RWPE2 (cell line): ENCODE measurements at regions not wholly inside any gene's neighbourhood (a gene's known extent, or its start where the extent isn't known, plus 50 kb on each side); places are given as distances from the start of the nearest gene placed in this dataset.

Experiments used
- ATAC-seq: fragments of 200-7000 bp; cut with Tn5 transposase; 3 replicates; pipeline ENCODE4 v1.9.1; 2021; ENCODE audit warnings: low read depth
- DNase-seq: peaks from one replicate; pipeline ENCODE4 v3.0.0-alpha.2; 2020; ENCODE audit warnings: low spot score
- H3K27ac ChIP-seq: fragments of 450-650 bp; 2 replicates; pipeline ENCODE4 v1.5.1; 2017; ENCODE audit warnings: mild to moderate bottlenecking; ENCODE audit not compliant: poor library complexity, severe bottlenecking
- H3K27me3 ChIP-seq: fragments of 250-450 bp; sonication (Bioruptor Pico); 2 replicates; pipeline ENCODE4 v1.5.1; 2021; ENCODE audit warnings: mild to moderate bottlenecking, moderate library complexity; ENCODE audit not compliant: insufficient read depth, poor library complexity, severe bottlenecking
- H3K36me3 ChIP-seq: fragments of 250-450 bp; sonication (Bioruptor Pico); 2 replicates; pipeline ENCODE4 v1.5.1; 2020; ENCODE audit warnings: low read depth, mild to moderate bottlenecking, moderate library complexity
- H3K4me1 ChIP-seq: fragments of 250-450 bp; sonication (Bioruptor Pico); 2 replicates; pipeline ENCODE4 v1.5.1; 2021; ENCODE audit warnings: mild to moderate bottlenecking, moderate library complexity; ENCODE audit not compliant: insufficient read depth, poor library complexity, severe bottlenecking
- H3K4me3 ChIP-seq: fragments of 250-450 bp; sonication (Bioruptor Pico); 2 replicates; pipeline ENCODE4 v1.5.1; 2021; ENCODE audit warnings: mild to moderate bottlenecking, moderate library complexity; ENCODE audit not compliant: severe bottlenecking
- H3K9me3 ChIP-seq: fragments of 250-450 bp; sonication (Bioruptor Pico); 2 replicates; pipeline ENCODE4 v1.5.1; 2021; ENCODE audit warnings: mild to moderate bottlenecking, moderate library complexity; ENCODE audit not compliant: severe bottlenecking
- TF ChIP-seq, protein P1 (sequence below): fragments of 450-650 bp; IDR thresholded peaks from one replicate; pipeline ENCODE4 v1.5.1; 2017; ENCODE audit warnings: mild to moderate bottlenecking, moderate library complexity; ENCODE audit not compliant: poor library complexity, severe bottlenecking

GRCh38 chr18:78228974-78229373 is 750.6 kb upstream of the SALL3 start:
- H3K4me1 ChIP-seq = no peaks in the 10 kb centered on the region
- TF ChIP-seq, protein P1, sequence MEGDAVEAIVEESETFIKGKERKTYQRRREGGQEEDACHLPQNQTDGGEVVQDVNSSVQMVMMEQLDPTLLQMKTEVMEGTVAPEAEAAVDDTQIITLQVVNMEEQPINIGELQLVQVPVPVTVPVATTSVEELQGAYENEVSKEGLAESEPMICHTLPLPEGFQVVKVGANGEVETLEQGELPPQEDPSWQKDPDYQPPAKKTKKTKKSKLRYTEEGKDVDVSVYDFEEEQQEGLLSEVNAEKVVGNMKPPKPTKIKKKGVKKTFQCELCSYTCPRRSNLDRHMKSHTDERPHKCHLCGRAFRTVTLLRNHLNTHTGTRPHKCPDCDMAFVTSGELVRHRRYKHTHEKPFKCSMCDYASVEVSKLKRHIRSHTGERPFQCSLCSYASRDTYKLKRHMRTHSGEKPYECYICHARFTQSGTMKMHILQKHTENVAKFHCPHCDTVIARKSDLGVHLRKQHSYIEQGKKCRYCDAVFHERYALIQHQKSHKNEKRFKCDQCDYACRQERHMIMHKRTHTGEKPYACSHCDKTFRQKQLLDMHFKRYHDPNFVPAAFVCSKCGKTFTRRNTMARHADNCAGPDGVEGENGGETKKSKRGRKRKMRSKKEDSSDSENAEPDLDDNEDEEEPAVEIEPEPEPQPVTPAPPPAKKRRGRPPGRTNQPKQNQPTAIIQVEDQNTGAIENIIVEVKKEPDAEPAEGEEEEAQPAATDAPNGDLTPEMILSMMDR = no peak
- DNase-seq (no peak), ATAC-seq (no peak)
- no peak overlapping the region for H3K4me3 ChIP-seq
- no peaks in the 10 kb centered on the region for H3K9me3 ChIP-seq
- no peaks in the 10 kb centered on the region for H3K36me3 ChIP-seq
- no peaks in the 10 kb centered on the region for H3K27me3 ChIP-seq
- no peak overlapping the region for H3K27ac ChIP-seq

DNA sequence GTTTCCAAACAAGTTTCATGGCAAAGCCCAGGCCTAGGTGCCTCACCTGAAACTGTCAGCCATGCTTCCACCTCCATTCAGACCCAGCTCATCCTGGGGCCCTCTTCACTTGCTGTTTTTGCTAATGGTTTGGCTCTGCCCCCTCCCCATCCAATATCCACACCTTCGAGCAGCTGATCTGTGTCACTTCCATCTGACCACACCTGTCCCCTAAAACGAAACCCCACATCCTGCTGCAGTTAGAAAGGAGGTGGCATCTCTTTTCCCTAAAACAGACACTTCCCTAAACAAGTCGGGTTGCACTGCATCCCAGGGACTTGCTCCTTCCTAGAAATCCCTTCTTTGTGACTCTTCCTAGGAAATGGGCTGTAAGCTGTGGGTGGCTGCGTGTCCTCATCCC is 748.7 kb upstream of the SALL3 start:
- Histone ChIP-seq H3K27ac (no peak overlapping the region), H3K9me3 (no peaks in the 10 kb centered on the region), H3K4me1 (no peaks in the 10 kb centered on the region), H3K4me3 (no peak overlapping the region), H3K36me3 (no peaks in the 10 kb centered on the region), H3K27me3 (no peaks in the 10 kb centered on the region)
- ATAC-seq (no peak), DNase-seq (no peak)
- TF ChIP-seq, protein P1 = no peak

DNA sequence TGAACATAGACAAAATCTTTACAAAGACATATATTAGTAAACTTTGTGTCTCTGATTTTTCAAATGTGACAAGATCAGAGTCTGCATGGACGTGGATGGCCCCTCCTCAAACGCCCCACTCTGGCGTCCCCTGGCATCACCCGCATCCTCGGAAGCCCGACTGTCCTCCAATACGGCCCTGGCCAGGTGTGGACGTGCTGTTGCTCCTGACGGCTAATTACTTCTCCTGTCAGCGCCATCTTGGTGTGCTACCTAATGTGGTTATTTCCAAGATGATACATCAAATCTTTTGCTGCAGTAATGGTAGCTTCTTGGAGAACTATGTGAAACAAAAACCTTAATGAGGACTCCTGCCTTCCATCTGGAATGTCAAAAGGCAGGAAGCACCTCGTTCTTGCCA is 747.4 kb upstream of the SALL3 start:
- no peaks in the 10 kb centered on the region for H3K9me3 ChIP-seq
- no peak overlapping the region for H3K27ac ChIP-seq
- H3K27me3 ChIP-seq = no peaks in the 10 kb centered on the region
- ATAC-seq (no peak), DNase-seq (no peak)
- H3K4me3 ChIP-seq = no peak overlapping the region
- no peaks in the 10 kb centered on the region for H3K36me3 ChIP-seq
- TF ChIP-seq, protein P1 = no peak
- no peaks in the 10 kb centered on the region for H3K4me1 ChIP-seq

DNA sequence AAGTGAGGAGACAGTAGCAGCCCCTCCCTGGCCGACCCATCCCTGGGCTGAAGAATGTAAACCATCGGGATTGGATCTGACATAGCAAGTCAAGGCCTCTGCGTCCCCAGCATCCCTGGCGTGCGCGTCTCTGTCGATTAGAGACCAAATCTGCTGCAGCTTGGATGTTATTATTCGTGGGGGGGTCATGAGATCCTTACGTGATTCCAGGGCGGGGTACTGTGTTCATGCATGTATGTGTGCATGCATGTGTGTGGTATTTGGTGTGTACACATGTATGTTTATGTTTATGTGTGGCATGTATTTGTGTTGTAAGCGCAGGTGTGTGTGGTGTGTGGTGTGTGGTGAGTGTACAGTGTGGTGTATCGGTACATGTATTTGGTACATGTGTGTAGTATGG is 741.8 kb upstream of the SALL3 start:
- TF ChIP-seq, protein P1 = no peak
- no peaks in the 10 kb centered on the region for H3K4me1 ChIP-seq
- no peaks in the 10 kb centered on the region for H3K36me3 ChIP-seq
- ATAC-seq (no peak), DNase-seq (no peak)
- H3K9me3 ChIP-seq = no peaks in the 10 kb centered on the region
- H3K27me3 ChIP-seq = no peaks in the 10 kb centered on the region
- H3K4me3 ChIP-seq = no peak overlapping the region
- H3K27ac ChIP-seq = no peak overlapping the region

GRCh38 chr18:78238404-78239089 is 741.1 kb upstream of the SALL3 start:
- Histone ChIP-seq H3K4me3 (no peak overlapping the region), H3K4me1 (no peaks in the 10 kb centered on the region), H3K27me3 (no peaks in the 10 kb centered on the region), H3K9me3 (no peaks in the 10 kb centered on the region), H3K27ac (no peak overlapping the region), H3K36me3 (no peaks in the 10 kb centered on the region)
- TF ChIP-seq, protein P1 = no peak
- no peak for ATAC-seq
- no peak for DNase-seq
